Fibroblast of skin of scalp (primary cell): ENCODE measurements at regions not wholly inside any gene's neighbourhood (a gene's known extent, or its start where the extent isn't known, plus 50 kb on each side); places are given as distances from the start of the nearest gene placed in this dataset.
"Not testable (repeated sequence)": the region's sequence is repeated elsewhere in the genome, so short reads cannot be mapped to it uniquely, and the experiment has no call there.

ENCODE experiments used
- DNase-seq: peaks from one replicate; pipeline ENCODE4 v3.0.0-alpha.2; 2013

GRCh38 chr14:51446771-51447170, 204.9 kb upstream of the FRMD6 start:
- no peak for DNase-seq

- DNase-seq: no peak
Measured at GRCh38 chr14:51447411-51447810, 204.3 kb upstream of the FRMD6 start.

- DNase-seq: peak; percentile 86
Measured at GRCh38 chr14:51448831-51449670, 202.7 kb upstream of the FRMD6 start.

- DNase-seq: no peak
Measured at GRCh38 chr14:51449681-51450080, 202.0 kb upstream of the FRMD6 start.

GRCh38 chr14:51451561-51451960, 200.1 kb upstream of the FRMD6 start:
- no peak for DNase-seq

GRCh38 chr14:51453869-51454268, 197.8 kb upstream of the FRMD6 start:
- no peak for DNase-seq

GRCh38 chr14:51454351-51454750, 197.4 kb upstream of the FRMD6 start:
- DNase-seq: peak; percentile 41

GRCh38 chr14:51455041-51455835, 196.5 kb upstream of the FRMD6 start:
- DNase-seq: peak; percentile 47

GRCh38 chr14:51457843-51458562, 193.7 kb upstream of the FRMD6 start:
- DNase-seq: no peak

GRCh38 chr14:51458563-51458955, 193.2 kb upstream of the FRMD6 start:
- peak; percentile 38 for DNase-seq

GRCh38 chr14:51460011-51460410, 191.7 kb upstream of the FRMD6 start:
- DNase-seq: peak; percentile 46

GRCh38 chr14:51462182-51462581, 189.5 kb upstream of the FRMD6 start:
- no peak for DNase-seq

- DNase-seq: no peak
Measured at GRCh38 chr14:51462706-51463105, 189.0 kb upstream of the FRMD6 start.

GRCh38 chr14:51463461-51463860, 188.2 kb upstream of the FRMD6 start:
- DNase-seq: no peak

- DNase-seq: no peak
Measured at GRCh38 chr14:51464411-51464810, 187.3 kb upstream of the FRMD6 start.

GRCh38 chr14:51465486-51465885, 186.2 kb upstream of the FRMD6 start:
- DNase-seq: no peak

- not testable (repeated sequence) for DNase-seq
Measured at GRCh38 chr14:51467392-51467791, 184.3 kb upstream of the FRMD6 start.

GRCh38 chr14:51468523-51468922, 183.2 kb upstream of the FRMD6 start:
- no peak for DNase-seq

GRCh38 chr14:51472881-51473280, 178.8 kb upstream of the FRMD6 start:
- peak; percentile 71 for DNase-seq

- no peak for DNase-seq
Measured at GRCh38 chr14:51473351-51473750, 178.4 kb upstream of the FRMD6 start.

- DNase-seq: peak; percentile 82
Measured at GRCh38 chr14:51473808-51474565, 177.7 kb upstream of the FRMD6 start.

- DNase-seq: no peak
Measured at GRCh38 chr14:51474854-51475253, 176.9 kb upstream of the FRMD6 start.
